ENCODE measurements at regions not wholly inside any gene's neighbourhood (a gene's known extent, or its start where the extent isn't known, plus 50 kb on each side); places are given as distances from the start of the nearest gene placed in this dataset.

GRCh38 chr1:222114536-222115156 lies 372.8 kb upstream of the DUSP10 start:
- Mint-ChIP-seq H3K27ac (no peak overlapping the region), H3K9me3 (no peaks in the 10 kb centered on the region)
- no peak overlapping the region for H2AK5ac ChIP-seq (ENCODE audit: insufficient read length, low read length)

More at GRCh38 chr1:222114536-222115156, 372.8 kb upstream of the DUSP10 start:
- no peak overlapping the region for H3K23ac ChIP-seq (ENCODE audit: insufficient read length, low read depth, low read length)
- no peaks in the 10 kb centered on the region for H3K79me2 ChIP-seq (ENCODE audit: insufficient read depth, low read length)
- DNase-seq, result no peak
- no peak overlapping the region for H3K9ac ChIP-seq (ENCODE audit: extremely low read depth, insufficient read length, low read length)
- H2BK5ac ChIP-seq (ENCODE audit: insufficient read length, low read length), result no peak overlapping the region
- no CpG with 5 or more reads among the region's 3 CpGs for WGBS (ENCODE audit: extremely low coverage, insufficient read length, low lambda C conversion rate)
- Mint-ChIP-seq H3K27me3 (ENCODE audit: low read depth) (no peaks in the 10 kb centered on the region), H3K4me1 (peaks cover 2 to 3% of the 10 kb centered on the region in 2 experiments), H3K4me3 (no peak overlapping the region), H3K36me3 (ENCODE audit: insufficient read depth in 1 of 3, low read depth in 3 of 3) (0 out of 7 replicates have a peak, but pooled peaks cover 0 to 8% (median 0%) of the 10 kb centered on the region in 3 experiments)
- no peak overlapping the region for H2AFZ ChIP-seq (ENCODE audit: low read length)
- no peak overlapping the region for H4K8ac ChIP-seq (replicated peaks; ENCODE audit: insufficient read length, low read depth, low read length)
- no peak overlapping the region for H3T11ph ChIP-seq (ENCODE audit: low read length)
- H4K5ac ChIP-seq (ENCODE audit: insufficient read length, low read depth, low read length), result no peak overlapping the region
- no peaks in the 10 kb centered on the region for H3K4me1 ChIP-seq (ENCODE audit: insufficient read depth, low read length)
- H3K79me1 ChIP-seq (ENCODE audit: insufficient read depth, low read depth, low read length, poor library complexity, severe bottlenecking), result no peaks in the 10 kb centered on the region
- H2BK120ac ChIP-seq (ENCODE audit: low read depth, low read length, poor library complexity, severe bottlenecking), result no peak overlapping the region
- H2BK12ac ChIP-seq (ENCODE audit: insufficient read length, low read depth, low read length), result no peak overlapping the region
- no peak for TF ChIP-seq CTCF (conservative IDR thresholded peaks at IDR 0.05)
- H3K56ac ChIP-seq (ENCODE audit: insufficient read length, low read depth, low read length), result no peak overlapping the region
- no peak overlapping the region for H3K18ac ChIP-seq (ENCODE audit: insufficient read length, low read depth, low read length)
- no peak overlapping the region for H2BK15ac ChIP-seq (ENCODE audit: low read depth, low read length)
- no peaks in the 10 kb centered on the region for H3K23me2 ChIP-seq (ENCODE audit: insufficient read length, low read depth, low read length, poor library complexity, severe bottlenecking)
- H3K4ac ChIP-seq (ENCODE audit: low read depth, low read length), result no peak overlapping the region
- no peak overlapping the region for H3K14ac ChIP-seq (ENCODE audit: insufficient read depth, low read length)
- no peaks in the 10 kb centered on the region for H3K27me3 ChIP-seq (ENCODE audit: insufficient read depth, low read length)
- no peak overlapping the region for H3K4me2 ChIP-seq (ENCODE audit: insufficient read depth, insufficient read length, low read length)
- H2BK20ac ChIP-seq (ENCODE audit: low read depth, low read length, poor library complexity, severe bottlenecking), result no peak overlapping the region
- no peaks in the 10 kb centered on the region for H4K20me1 ChIP-seq (ENCODE audit: control insufficient read depth, insufficient read depth, insufficient read length)
- no peaks in the 10 kb centered on the region for H3K9me3 ChIP-seq (ENCODE audit: control insufficient read depth, low read depth, low read length)
- no peak overlapping the region for H3K27ac ChIP-seq (ENCODE audit: insufficient read length, low read depth, low read length)
- H4K91ac ChIP-seq (ENCODE audit: insufficient read length, low read depth, low read length), result no peak overlapping the region
